Activated CD4-positive, alpha-beta T cell treated with anti-CD3 and anti-CD28 coated beads for 36 hours (primary cell): ENCODE measurements at regions not wholly inside any gene's neighbourhood (a gene's known extent, or its start where the extent isn't known, plus 50 kb on each side); places are given as distances from the start of the nearest gene placed in this dataset.
A peak's percentile ranks its signal among the peaks of the same experiment; 100 is the strongest.

ENCODE experiments used
- ATAC-seq: fragments of 200-7000 bp; cut with Tn5 transposase; one replicate; pipeline ENCODE4 v1.10.0; 2021; ENCODE audit warnings: mild to moderate bottlenecking, moderate library complexity
- CTCF ChIA-PET: fragments of 350-600 bp; sonication (Branson Sonifier 250); formaldehyde crosslinking; loops from one replicate; lab custom pipeline; 2021; ENCODE audit warnings: antibody characterized with exemption; lab: Charles Lee
- POLR2A ChIA-PET: fragments of 350-600 bp; sonication (Branson Sonifier 250); formaldehyde crosslinking; loops from one replicate; lab custom pipeline; 2021; ENCODE audit warnings: antibody characterized with exemption, inconsistent platforms; lab: Charles Lee
- DNase-seq: peaks from one replicate; pipeline ENCODE4 v3.0.0-alpha.2; 2020
- H3K27ac Mint-ChIP-seq: one replicate; pipeline ENCODE4 v1.8.0; 2021; ENCODE audit warnings: mixed read lengths
- H3K27me3 Mint-ChIP-seq: one replicate; pipeline ENCODE4 v1.8.0; 2021; ENCODE audit warnings: mixed read lengths
- H3K36me3 Mint-ChIP-seq: one replicate; pipeline ENCODE4 v1.8.0; 2021; ENCODE audit warnings: low read depth, mixed read lengths
- H3K4me1 Mint-ChIP-seq: one replicate; pipeline ENCODE4 v1.8.0; 2021; ENCODE audit warnings: mixed read lengths
- H3K4me3 Mint-ChIP-seq: one replicate; pipeline ENCODE4 v1.8.0; 2021; ENCODE audit warnings: mild to moderate bottlenecking, moderate library complexity, mixed read lengths
- H3K9me3 Mint-ChIP-seq: one replicate; pipeline ENCODE4 v1.8.0; 2021; ENCODE audit warnings: low read depth, mixed read lengths
- intact Hi-C, 2 experiments: fragments of 100-400 bp; cut with DNase I in 1 of 2; cut with micrococcal nuclease in 1 of 2; formaldehyde crosslinking; loops; one replicate each; pipeline versions ENCODE4 v1.14.2 to v1.15.1; 2022 to 2024; cut with DNase I, micrococcal nuclease

- ChIA-PET CTCF (interaction anchor here (0.7 to 1.3 kb wide), 4 partner anchors 59 to 529 kb away, joined by 3 to 4 read pairs (median 4); no protein-coding TSS in a partner anchor), POLR2A (interaction anchor here (0.6 kb wide), 1 partner anchor 12 kb away, joined by 3 read pairs; no protein-coding TSS in a partner anchor)
- no peak overlapping the region for H3K4me3 Mint-ChIP-seq
- DNase-seq (peak; percentile 13), ATAC-seq (no peak)
- peaks cover 23% of the 10 kb centered on the region for H3K27me3 Mint-ChIP-seq
- no peaks in the 10 kb centered on the region for H3K9me3 Mint-ChIP-seq
- intact Hi-C loops = no loop called here
- no peaks in the 10 kb centered on the region for H3K36me3 Mint-ChIP-seq
- no peak overlapping the region for H3K27ac Mint-ChIP-seq
- H3K4me1 Mint-ChIP-seq = no peaks in the 10 kb centered on the region
Observed at GRCh38 chr1:201649761-201650622, 111.1 kb downstream of the NAV1 start.

GRCh38 chr1:201650623-201650933, 111.7 kb downstream of the NAV1 start:
- no peaks in the 10 kb centered on the region for H3K36me3 Mint-ChIP-seq
- ChIA-PET CTCF (interaction anchor here (0.6 to 1.3 kb wide), 3 partner anchors 59 to 249 kb away, joined by 3 to 4 read pairs (median 4); no protein-coding TSS in a partner anchor), POLR2A (interaction anchor here (0.6 kb wide), 1 partner anchor 11 kb away, joined by 3 read pairs; no protein-coding TSS in a partner anchor)

GRCh38 chr1:201652181-201652580, 113.3 kb downstream of the NAV1 start:
- intact Hi-C loops = no loop called here
- CTCF ChIA-PET = interaction anchor here (1.6 kb wide), 1 partner anchor 93 kb away, joined by 4 read pairs; no protein-coding TSS in a partner anchor
- Mint-ChIP-seq H3K4me1 (no peaks in the 10 kb centered on the region), H3K9me3 (no peaks in the 10 kb centered on the region), H3K27me3 (peaks cover 13% of the 10 kb centered on the region), H3K4me3 (no peak overlapping the region), H3K27ac (no peak overlapping the region), H3K36me3 (no peaks in the 10 kb centered on the region)
- DNase-seq (no peak), ATAC-seq (no peak)
- POLR2A ChIA-PET = no interaction called here

More at GRCh38 chr1:201650623-201650933, 111.7 kb downstream of the NAV1 start:
- Mint-ChIP-seq H3K27ac (no peak overlapping the region), H3K4me1 (no peaks in the 10 kb centered on the region), H3K9me3 (no peaks in the 10 kb centered on the region), H3K4me3 (no peak overlapping the region), H3K27me3 (peaks cover 23% of the 10 kb centered on the region)
- DNase-seq = no peak
- ATAC-seq = no peak
- intact Hi-C loops = no loop called here

- intact Hi-C loops = no loop called here
- Mint-ChIP-seq H3K27ac (no peak overlapping the region), H3K9me3 (no peaks in the 10 kb centered on the region), H3K4me3 (no peak overlapping the region), H3K27me3 (peaks cover 7% of the 10 kb centered on the region), H3K36me3 (no peaks in the 10 kb centered on the region), H3K4me1 (no peaks in the 10 kb centered on the region)
- DNase-seq (no peak), ATAC-seq (no peak)
- CTCF ChIA-PET = interaction anchor here (1.6 kb wide), 1 partner anchor 94 kb away, joined by 4 read pairs; no protein-coding TSS in a partner anchor
- POLR2A ChIA-PET = no interaction called here
Observed at GRCh38 chr1:201653233-201653632, 114.3 kb downstream of the NAV1 start.

GRCh38 chr1:201653883-201654282, 115.0 kb downstream of the NAV1 start:
- POLR2A ChIA-PET = no interaction called here
- ATAC-seq (no peak), DNase-seq (no peak)
- CTCF ChIA-PET = interaction anchor here (1.6 kb wide), 1 partner anchor 95 kb away, joined by 4 read pairs; no protein-coding TSS in a partner anchor
- Mint-ChIP-seq H3K4me1 (no peaks in the 10 kb centered on the region), H3K9me3 (no peaks in the 10 kb centered on the region), H3K27me3 (peaks cover 7% of the 10 kb centered on the region), H3K4me3 (no peak overlapping the region), H3K36me3 (no peaks in the 10 kb centered on the region), H3K27ac (no peak overlapping the region)
- intact Hi-C loops = no loop called here

- no peak for ATAC-seq
- no peak overlapping the region for H3K27ac Mint-ChIP-seq
- CTCF ChIA-PET = interaction anchor here (0.5 to 0.7 kb wide), 2 partner anchors 24 to 50 kb away, joined by 3 to 4 read pairs; no protein-coding TSS in a partner anchor
- peaks cover 2% of the 10 kb centered on the region for H3K27me3 Mint-ChIP-seq
- intact Hi-C loops = no loop called here
- no peaks in the 10 kb centered on the region for H3K9me3 Mint-ChIP-seq
- no peaks in the 10 kb centered on the region for H3K36me3 Mint-ChIP-seq
- H3K4me1 Mint-ChIP-seq = no peaks in the 10 kb centered on the region
- no peak for DNase-seq
- no peak overlapping the region for H3K4me3 Mint-ChIP-seq
- POLR2A ChIA-PET = no interaction called here
Observed at GRCh38 chr1:201655243-201655642, 116.3 kb downstream of the NAV1 start.

GRCh38 chr1:201655910-201656309, 117.0 kb downstream of the NAV1 start:
- DNase-seq (no peak), ATAC-seq (no peak)
- H3K4me1 Mint-ChIP-seq = no peaks in the 10 kb centered on the region
- H3K27me3 Mint-ChIP-seq = no peaks in the 10 kb centered on the region
- no peaks in the 10 kb centered on the region for H3K9me3 Mint-ChIP-seq
- POLR2A ChIA-PET = no interaction called here
- no peak overlapping the region for H3K4me3 Mint-ChIP-seq
- intact Hi-C loops = no loop called here
- H3K36me3 Mint-ChIP-seq = no peaks in the 10 kb centered on the region
- H3K27ac Mint-ChIP-seq = no peak overlapping the region
- CTCF ChIA-PET = interaction anchor here (0.5 to 1.3 kb wide), 4 partner anchors 12 to 96 kb away, joined by 3 to 4 read pairs (median 4); no protein-coding TSS in a partner anchor

GRCh38 chr1:201656311-201657032, 117.5 kb downstream of the NAV1 start:
- POLR2A ChIA-PET = no interaction called here
- Mint-ChIP-seq H3K27ac (no peak overlapping the region), H3K27me3 (no peaks in the 10 kb centered on the region), H3K36me3 (no peaks in the 10 kb centered on the region), H3K4me3 (no peak overlapping the region), H3K9me3 (no peaks in the 10 kb centered on the region), H3K4me1 (no peaks in the 10 kb centered on the region)
- DNase-seq = no peak
- CTCF ChIA-PET = interaction anchor here (0.7 to 1.3 kb wide), 3 partner anchors 13 to 97 kb away, joined by 3 to 4 read pairs (median 4); no protein-coding TSS in a partner anchor
- no peak for ATAC-seq
- intact Hi-C loops = no loop called here

GRCh38 chr1:201659572-201659971, 120.6 kb downstream of the NAV1 start:
- intact Hi-C loops = no loop called here
- ATAC-seq = no peak
- no peaks in the 10 kb centered on the region for H3K36me3 Mint-ChIP-seq
- H3K27ac Mint-ChIP-seq = no peak overlapping the region
- no peaks in the 10 kb centered on the region for H3K4me1 Mint-ChIP-seq
- ChIA-PET POLR2A (no interaction called here), CTCF (interaction anchor here (0.6 kb wide), 1 partner anchor 275 kb away, joined by 3 read pairs; no protein-coding TSS in a partner anchor)
- no peaks in the 10 kb centered on the region for H3K9me3 Mint-ChIP-seq
- no peak overlapping the region for H3K4me3 Mint-ChIP-seq
- no peak for DNase-seq
- no peaks in the 10 kb centered on the region for H3K27me3 Mint-ChIP-seq

GRCh38 chr1:201660931-201661822, 122.2 kb downstream of the NAV1 start:
- CTCF ChIA-PET = no interaction called here

More at GRCh38 chr1:201660931-201661822, 122.2 kb downstream of the NAV1 start:
- Mint-ChIP-seq H3K9me3 (no peaks in the 10 kb centered on the region), H3K4me1 (no peaks in the 10 kb centered on the region), H3K4me3 (no peak overlapping the region), H3K36me3 (no peaks in the 10 kb centered on the region), H3K27me3 (peaks cover 2% of the 10 kb centered on the region), H3K27ac (no peak overlapping the region)
- no peak for ATAC-seq
- POLR2A ChIA-PET = interaction anchor here (0.6 kb wide), 2 partner anchors 11 to 975 kb away, joined by 3 to 4 read pairs; no protein-coding TSS in a partner anchor
- no peak for DNase-seq
- intact Hi-C loops = no loop called here
